Skeletal muscle tissue (tissue), 3 donors: ENCODE measurements at regions not wholly inside any gene's neighbourhood (a gene's known extent, or its start where the extent isn't known, plus 50 kb on each side); places are given as distances from the start of the nearest gene placed in this dataset.

Experiments
- H3K27ac ChIP-seq: one replicate; pipeline ENCODE4 v1.7.0; 2013; ENCODE audit warnings: mild to moderate bottlenecking, low read depth, low read length, inconsistent platforms
- H3K27me3 ChIP-seq, 3 donors: one replicate each; pipeline ENCODE4 v1.7.0; 2013; ENCODE audit warnings: low read length in 3 of 3; ENCODE audit not compliant: control insufficient read depth in 3 of 3, insufficient read depth in 3 of 3
- H3K36me3 ChIP-seq, 3 donors: one replicate each; pipeline ENCODE4 v1.7.0; 2013; ENCODE audit warnings: low read length in 3 of 3; ENCODE audit not compliant: control insufficient read depth in 3 of 3, insufficient read depth in 3 of 3
- H3K4me1 ChIP-seq, 3 donors: one replicate each; pipeline ENCODE4 v1.7.0; 2013; ENCODE audit warnings: low read length in 3 of 3, mild to moderate bottlenecking in 3 of 3; ENCODE audit not compliant: control insufficient read depth in 3 of 3, insufficient read depth in 3 of 3
- H3K4me3 ChIP-seq, 3 donors: one replicate each; pipeline ENCODE4 v1.7.0; 2013; ENCODE audit warnings: low read length in 3 of 3
- H3K9ac ChIP-seq, 3 donors: one replicate each; pipeline ENCODE4 v1.7.0; 2013; ENCODE audit warnings: low read length in 3 of 3, mild to moderate bottlenecking in 3 of 3, moderate library complexity in 2 of 3, low read depth in 1 of 3
- H3K9me3 ChIP-seq, 3 donors: one replicate each; pipeline ENCODE4 v1.7.0; 2013; ENCODE audit warnings: low read length in 3 of 3; ENCODE audit not compliant: control insufficient read depth in 3 of 3
- donor health status: Osteomylitis.

GRCh38 chr11:26040339-26040738 is 291.6 kb upstream of the ANO3 start:
- Histone ChIP-seq H3K36me3 (no peaks in the 10 kb centered on the region), H3K9me3 (no peaks in the 10 kb centered on the region), H3K9ac (no peak overlapping the region), H3K4me1 (no peaks in the 10 kb centered on the region), H3K27ac (no peak overlapping the region), H3K27me3 (no peaks in the 10 kb centered on the region), H3K4me3 (no peak overlapping the region)

DNA sequence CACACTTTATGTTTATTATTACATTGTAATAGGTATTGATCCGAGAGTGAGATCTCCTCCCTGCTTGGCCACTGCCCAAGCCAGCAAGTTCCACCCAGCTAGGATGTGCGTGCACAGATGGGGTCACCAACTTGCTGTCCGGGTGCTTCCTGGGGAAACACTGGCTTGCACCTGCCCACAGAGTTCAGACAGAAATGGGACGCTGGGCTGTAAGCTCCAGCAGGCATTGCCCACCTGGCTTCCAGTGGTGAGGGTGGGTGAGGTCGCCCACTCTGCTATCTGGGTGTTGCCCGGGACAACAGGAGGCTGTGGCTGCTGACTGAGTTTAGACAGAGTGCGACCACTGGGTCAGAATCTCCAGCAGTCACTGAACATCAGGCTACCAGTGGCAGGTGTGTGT is 289.8 kb upstream of the ANO3 start:
- no peaks in the 10 kb centered on the region for H3K36me3 ChIP-seq
- H3K4me3 ChIP-seq = no peak overlapping the region
- no peak overlapping the region for H3K9ac ChIP-seq
- no peaks in the 10 kb centered on the region for H3K9me3 ChIP-seq
- no peaks in the 10 kb centered on the region for H3K27me3 ChIP-seq
- H3K4me1 ChIP-seq = no peaks in the 10 kb centered on the region
- no peak overlapping the region for H3K27ac ChIP-seq

DNA sequence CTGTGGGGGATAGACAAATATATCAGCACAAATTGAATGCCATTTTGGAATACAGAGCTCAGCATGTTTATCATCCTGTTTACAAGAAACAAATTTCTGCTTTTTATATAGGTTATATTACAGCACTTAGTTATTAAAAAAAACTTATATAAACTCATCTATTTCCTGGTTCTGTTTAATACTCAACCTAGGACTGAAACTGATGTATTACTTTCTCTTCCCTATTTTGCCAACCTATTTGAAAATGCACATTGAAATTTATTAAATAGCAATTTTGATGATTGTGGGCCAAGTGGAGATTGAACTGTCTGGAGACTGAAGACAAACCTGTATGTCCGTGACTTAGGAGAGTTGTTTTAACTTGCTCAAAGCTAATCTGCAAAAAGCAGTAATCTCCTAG is 288.3 kb upstream of the ANO3 start:
- Histone ChIP-seq H3K9ac (no peak overlapping the region), H3K9me3 (no peaks in the 10 kb centered on the region), H3K27ac (no peak overlapping the region), H3K4me1 (peaks cover 0 to 4% (median 3%) of the 10 kb centered on the region in 3 donors), H3K27me3 (no peaks in the 10 kb centered on the region), H3K4me3 (no peak overlapping the region), H3K36me3 (no peaks in the 10 kb centered on the region)

DNA sequence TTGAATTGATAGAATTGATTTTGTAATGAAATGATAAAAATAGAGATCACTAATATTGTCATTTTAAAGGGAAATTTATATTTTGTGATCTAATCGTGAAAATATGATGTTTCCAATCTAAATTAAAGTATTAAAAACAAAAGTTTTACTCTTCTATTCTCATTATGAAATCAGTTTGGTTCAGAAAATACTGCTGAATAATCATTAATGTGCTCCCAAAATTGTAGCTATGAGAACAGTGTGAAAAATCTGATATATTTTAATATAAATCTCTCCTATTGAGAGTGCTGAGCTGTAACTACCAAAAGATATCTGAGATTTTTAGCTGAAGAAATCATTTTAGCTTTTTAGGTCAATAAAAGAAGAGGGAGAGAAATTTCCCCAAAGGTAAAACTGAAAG is 287.5 kb upstream of the ANO3 start:
- Histone ChIP-seq H3K4me1 (peaks cover 0 to 4% (median 3%) of the 10 kb centered on the region in 3 donors), H3K27ac (no peak overlapping the region), H3K27me3 (no peaks in the 10 kb centered on the region), H3K9me3 (no peaks in the 10 kb centered on the region), H3K4me3 (no peak overlapping the region), H3K36me3 (no peaks in the 10 kb centered on the region), H3K9ac (no peak overlapping the region)

- no peaks in the 10 kb centered on the region for H3K27me3 ChIP-seq
- no peak overlapping the region for H3K27ac ChIP-seq
- no peaks in the 10 kb centered on the region for H3K36me3 ChIP-seq
- no peak overlapping the region for H3K4me3 ChIP-seq
- no peaks in the 10 kb centered on the region for H3K9me3 ChIP-seq
- H3K4me1 ChIP-seq = peaks cover 0 to 4% (median 3%) of the 10 kb centered on the region in 3 donors
- no peak overlapping the region for H3K9ac ChIP-seq
These were observed 286.8 kb upstream of the ANO3 start for GRCh38 chr11:26045082-26045481.

DNA sequence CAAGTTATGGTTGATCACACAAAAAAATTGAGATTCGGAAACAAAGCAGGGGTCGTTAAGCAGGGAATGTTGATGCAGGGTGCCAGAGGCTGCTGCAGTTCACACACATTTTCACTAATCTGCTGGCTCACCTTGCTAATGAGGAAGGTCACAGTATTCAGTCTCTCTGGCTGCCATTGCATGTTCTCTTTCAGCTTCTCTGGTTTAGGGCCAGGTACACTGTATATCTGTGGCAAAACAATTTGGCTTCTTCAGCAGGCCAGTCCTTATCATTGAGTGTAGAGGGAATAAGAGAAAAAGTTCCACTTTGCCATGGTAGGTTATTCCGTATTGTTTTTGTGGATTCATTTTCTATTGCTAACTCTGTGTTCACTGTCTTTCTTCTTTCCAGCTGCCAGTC is 283.7 kb upstream of the ANO3 start:
- Histone ChIP-seq H3K9me3 (no peaks in the 10 kb centered on the region), H3K27me3 (no peaks in the 10 kb centered on the region), H3K4me1 (peaks cover 0 to 4% (median 3%) of the 10 kb centered on the region in 3 donors), H3K36me3 (no peaks in the 10 kb centered on the region), H3K27ac (no peak overlapping the region), H3K9ac (no peak overlapping the region), H3K4me3 (no peak overlapping the region)

DNA sequence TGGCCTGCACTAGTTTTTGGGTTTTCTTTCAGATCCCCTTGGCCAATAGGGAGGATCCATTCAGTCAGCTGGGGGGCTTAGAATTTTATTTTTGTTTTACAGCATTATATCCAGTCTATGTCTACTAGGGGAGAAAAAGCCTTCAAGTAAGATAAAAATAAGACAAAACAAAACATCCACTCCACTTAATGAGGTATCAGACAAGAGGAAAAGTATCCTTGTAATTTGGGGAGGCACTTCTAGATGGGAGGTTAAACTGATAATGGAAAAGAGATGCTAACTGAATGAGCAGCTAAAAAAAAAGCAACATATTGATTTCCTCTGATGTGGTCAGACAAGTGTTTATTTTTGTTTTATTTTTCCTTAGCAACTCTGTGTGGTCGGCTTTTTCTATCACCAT is 278.0 kb upstream of the ANO3 start:
- Histone ChIP-seq H3K36me3 (no peaks in the 10 kb centered on the region), H3K27me3 (no peaks in the 10 kb centered on the region), H3K4me1 (no peaks in the 10 kb centered on the region), H3K9ac (no peak overlapping the region), H3K27ac (no peak overlapping the region), H3K4me3 (no peak overlapping the region), H3K9me3 (no peaks in the 10 kb centered on the region)

- no peaks in the 10 kb centered on the region for H3K4me1 ChIP-seq
- H3K27ac ChIP-seq = no peak overlapping the region
- no peaks in the 10 kb centered on the region for H3K36me3 ChIP-seq
- H3K4me3 ChIP-seq = no peak overlapping the region
- no peaks in the 10 kb centered on the region for H3K27me3 ChIP-seq
- H3K9me3 ChIP-seq = no peaks in the 10 kb centered on the region
- H3K9ac ChIP-seq = no peak overlapping the region
These were observed 269.3 kb upstream of the ANO3 start for GRCh38 chr11:26062660-26063059.

- Histone ChIP-seq H3K4me3 (no peak overlapping the region), H3K27ac (no peak overlapping the region)
These were observed 268.0 kb upstream of the ANO3 start for GRCh38 chr11:26063915-26064314.

GRCh38 chr11:26065944-26066343 is 266.0 kb upstream of the ANO3 start:
- Histone ChIP-seq H3K9ac (no peak overlapping the region), H3K4me1 (no peaks in the 10 kb centered on the region), H3K27me3 (no peaks in the 10 kb centered on the region), H3K36me3 (no peaks in the 10 kb centered on the region), H3K9me3 (no peaks in the 10 kb centered on the region), H3K27ac (no peak overlapping the region), H3K4me3 (no peak overlapping the region)

More at GRCh38 chr11:26063915-26064314, 268.0 kb upstream of the ANO3 start:
- Histone ChIP-seq H3K4me1 (no peaks in the 10 kb centered on the region), H3K9me3 (no peaks in the 10 kb centered on the region), H3K9ac (no peak overlapping the region), H3K36me3 (no peaks in the 10 kb centered on the region), H3K27me3 (no peaks in the 10 kb centered on the region)
